Transverse colon (tissue), 4 donors: ENCODE measurements at regions not wholly inside any gene's neighbourhood (a gene's known extent, or its start where the extent isn't known, plus 50 kb on each side); places are given as distances from the start of the nearest gene placed in this dataset.

Experiments
- DNase-seq: peaks from one replicate; pipeline ENCODE4 v3.0.0-alpha.2; 2019
- H3K27ac ChIP-seq, 4 donors: fragments of 200-600 bp; sonication (generic); 2 replicates each; pipeline ENCODE4 v1.5.1; 2016 to 2018; ENCODE audit warnings: inconsistent platforms in 4 of 4
- H3K27me3 ChIP-seq: fragments of 200-600 bp; sonication (generic); 2 replicates; pipeline ENCODE4 v1.5.1; 2017; ENCODE audit warnings: inconsistent platforms
- H3K36me3 ChIP-seq, 4 donors: fragments of 200-600 bp; sonication (generic); 2 replicates each; pipeline ENCODE4 v1.5.1; 2017 to 2019; ENCODE audit warnings: inconsistent platforms in 4 of 4
- H3K4me1 ChIP-seq, 4 donors: fragments of 200-600 bp; sonication (generic); 2 replicates each; pipeline ENCODE4 v1.5.1; 2017 to 2020; ENCODE audit warnings: inconsistent platforms in 4 of 4
- H3K4me3 ChIP-seq, 4 donors: fragments of 200-600 bp; sonication (generic); 1 replicate in 1 of 4; 2 replicates in 3 of 4; pipeline versions ENCODE4 v1.5.1 to v1.6.1; 2017 to 2019; ENCODE audit warnings: inconsistent platforms in 4 of 4
- H3K9me3 ChIP-seq, 2 donors: fragments of 200-600 bp; sonication (generic); 2 replicates each; pipeline ENCODE4 v1.5.1; 2017 to 2019; ENCODE audit warnings: inconsistent platforms in 2 of 2
- CTCF ChIP-seq, 5 experiments: fragments of 200-600 bp in 3 of 5; fragments of 450-650 bp in 2 of 5; sonication (generic) in 3 of 5; IDR thresholded peaks; 1 replicate in 2 of 5; 2 replicates in 3 of 5; pipeline ENCODE4 v1.5.1; 2016 to 2017; ENCODE audit warnings: antibody characterized with exemption in 5 of 5, inconsistent platforms in 3 of 5, mild to moderate bottlenecking in 2 of 5, moderate library complexity in 1 of 5
- EP300 ChIP-seq: sonication (generic); formaldehyde crosslinking; IDR thresholded peaks from one replicate; pipeline ENCODE4 v1.6.1; 2017; ENCODE audit warnings: antibody characterized with exemption, low read depth
- POLR2A ChIP-seq: fragments of 450-650 bp; IDR thresholded peaks from one replicate; pipeline ENCODE4 v1.6.1; 2016; ENCODE audit warnings: antibody characterized with exemption, mild to moderate bottlenecking, moderate library complexity
- POLR2AphosphoS5 ChIP-seq, 3 donors: sonication (generic); formaldehyde crosslinking; IDR thresholded peaks; one replicate each; pipeline ENCODE4 v1.6.1; 2016; ENCODE audit warnings: antibody characterized with exemption in 3 of 3
- WGBS, 2 donors: methylation state at CpG; one replicate each; pipeline ENCODE4 v1.1.5; 2018; ENCODE audit warnings: low coverage in 1 of 2; 5-methylcytosine and 5-hydroxymethylcytosine counted together
- in situ Hi-C, 4 donors: fragments of 200-750 bp; cut with MboI; loops; one replicate each; pipeline versions ENCODE4 v1.15.0 to v1.15.1; 2017; ENCODE audit warnings: low sequenced_read_pairs in 3 of 4, low pct_ligation_motif_present in 1 of 4, low pct_unique_long_range_greater_than_20kb in 1 of 4
- intact Hi-C: fragments of 100-400 bp; cut with DNase I; formaldehyde crosslinking; loops from one replicate; pipeline ENCODE4 v1.15.1; 2023; ENCODE audit warnings: low total_unique reads

GRCh38 chr4:164381859-164382258 lies 372.1 kb upstream of the SMIM31 start:
- H3K27ac ChIP-seq = no peak overlapping the region
- TF ChIP-seq POLR2AphosphoS5 (IDR thresholded peaks at IDR 0.05) (no peak), CTCF (IDR thresholded peaks at IDR 0.05) (no peak), EP300 (no peak), POLR2A (no peak)
- in situ Hi-C loops = no loop called here
- DNase-seq = no peak
- peaks cover 28% of the 10 kb centered on the region for H3K27me3 ChIP-seq
- 40 to 64% methylated on average over 2 to 3 of the region's 3 CpGs for WGBS, 2 donors
- intact Hi-C loops = no loop called here
- H3K4me3 ChIP-seq = no peak overlapping the region
- H3K4me1 ChIP-seq = no peaks in the 10 kb centered on the region
- no peaks in the 10 kb centered on the region for H3K36me3 ChIP-seq
- no peaks in the 10 kb centered on the region for H3K9me3 ChIP-seq

GRCh38 chr4:164383058-164383357 lies 370.9 kb upstream of the SMIM31 start:
- DNase-seq = no peak
- Histone ChIP-seq H3K4me1 (no peaks in the 10 kb centered on the region), H3K4me3 (peak overlapping the region in 2 of 4 donors; percentile 13 to 25), H3K27ac (no peak overlapping the region), H3K27me3 (peaks cover 28% of the 10 kb centered on the region), H3K36me3 (no peaks in the 10 kb centered on the region), H3K9me3 (no peaks in the 10 kb centered on the region)
- WGBS, 2 donors = 17% methylated on average over 7 to 15 of the region's 15 CpGs
- TF ChIP-seq POLR2A (no peak), EP300 (no peak), POLR2AphosphoS5 (IDR thresholded peaks at IDR 0.05) (no peak), CTCF (IDR thresholded peaks at IDR 0.05) (no peak)
- intact Hi-C loops = no loop called here
- in situ Hi-C loops = no loop called here

- no peak for TF ChIP-seq POLR2A
- TF ChIP-seq POLR2AphosphoS5 (IDR thresholded peaks at IDR 0.05) = no peak
- TF ChIP-seq CTCF (IDR thresholded peaks at IDR 0.05) = no peak
- no peak for TF ChIP-seq EP300
- H3K27ac ChIP-seq = no peak overlapping the region
- no peaks in the 10 kb centered on the region for H3K36me3 ChIP-seq
- intact Hi-C loops (no loop called here), in situ Hi-C loops (no loop called here)
- WGBS, 2 donors = 26 to 40% methylated on average over 3 to 46 of the region's 65 CpGs
- peaks cover 28% of the 10 kb centered on the region for H3K27me3 ChIP-seq
- H3K4me3 ChIP-seq = peak overlapping the region in 2 of 4 donors; percentile 13 to 25
- H3K4me1 ChIP-seq = no peaks in the 10 kb centered on the region
- DNase-seq = no peak
- H3K9me3 ChIP-seq = no peaks in the 10 kb centered on the region
Measured at GRCh38 chr4:164383358-164384220, 370.3 kb upstream of the SMIM31 start.

- no peak for DNase-seq
- Histone ChIP-seq H3K27ac (no peak overlapping the region), H3K27me3 (peaks cover 28% of the 10 kb centered on the region), H3K36me3 (no peaks in the 10 kb centered on the region), H3K9me3 (no peaks in the 10 kb centered on the region), H3K4me3 (no peak overlapping the region), H3K4me1 (no peaks in the 10 kb centered on the region)
- intact Hi-C loops (no loop called here), in situ Hi-C loops (no loop called here)
- WGBS, 2 donors = 79 to 83% methylated on average over 2 to 8 of the region's 8 CpGs
- TF ChIP-seq EP300 = no peak
- no peak for TF ChIP-seq CTCF (IDR thresholded peaks at IDR 0.05)
- no peak for TF ChIP-seq POLR2AphosphoS5 (IDR thresholded peaks at IDR 0.05)
Measured at GRCh38 chr4:164384416-164384815, 369.5 kb upstream of the SMIM31 start.
